ENCODE measurements at regions not wholly inside any gene's neighbourhood (a gene's known extent, or its start where the extent isn't known, plus 50 kb on each side); places are given as distances from the start of the nearest gene placed in this dataset.
"Not testable (repeated sequence)": the region's sequence is repeated elsewhere in the genome, so short reads cannot be mapped to it uniquely, and the experiment has no call there.

DNA sequence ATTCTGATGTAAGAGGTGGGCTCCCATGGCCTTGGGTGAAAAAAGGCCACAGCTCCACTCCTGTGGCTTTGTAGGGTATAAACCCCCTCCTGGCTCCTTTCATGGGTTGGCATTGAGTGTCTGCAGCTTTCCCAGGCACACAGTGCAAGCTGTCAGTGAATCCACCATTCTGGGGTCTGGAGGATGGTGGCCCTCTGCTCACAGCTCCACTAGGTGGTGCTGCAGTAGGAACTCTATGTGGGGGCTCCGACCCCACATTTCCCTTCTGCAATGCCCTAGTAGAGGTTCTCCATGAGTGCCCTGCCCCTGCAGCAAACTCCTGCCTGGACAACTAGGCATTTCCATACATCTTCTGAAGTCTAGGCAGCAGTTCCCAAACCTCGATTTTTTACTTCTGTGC, 92.7 kb downstream of the UNC93B1 start:
- H3K9me2 ChIP-seq (replicated peaks; ENCODE audit: control insufficient read depth, low read length); H3K79me2 ChIP-seq (ENCODE audit: control insufficient read depth, low read length); H3F3A ChIP-seq (ENCODE audit: control insufficient read depth, insufficient read depth); H4K20me1 ChIP-seq (ENCODE audit: control insufficient read depth, insufficient read depth, low read depth, low read length); H3K4me1 ChIP-seq (ENCODE audit: control insufficient read depth, low read length); H3K36me3 ChIP-seq (ENCODE audit: control insufficient read depth, low read length); H3K27me3 ChIP-seq (ENCODE audit: control insufficient read depth, low read length); H3K9me3 ChIP-seq (ENCODE audit: control insufficient read depth, insufficient read depth, low read length); H3K27ac ChIP-seq (ENCODE audit: low read depth, low read length); H3K4me3 ChIP-seq (ENCODE audit: low read length); H3K4me2 ChIP-seq (ENCODE audit: low read length): not testable (repeated sequence)
- peak; percentile 18 for TF ChIP-seq CTCF (IDR thresholded peaks at IDR 0.05; ENCODE audit: low read depth, low read length, poor library complexity, severe bottlenecking)

DNA sequence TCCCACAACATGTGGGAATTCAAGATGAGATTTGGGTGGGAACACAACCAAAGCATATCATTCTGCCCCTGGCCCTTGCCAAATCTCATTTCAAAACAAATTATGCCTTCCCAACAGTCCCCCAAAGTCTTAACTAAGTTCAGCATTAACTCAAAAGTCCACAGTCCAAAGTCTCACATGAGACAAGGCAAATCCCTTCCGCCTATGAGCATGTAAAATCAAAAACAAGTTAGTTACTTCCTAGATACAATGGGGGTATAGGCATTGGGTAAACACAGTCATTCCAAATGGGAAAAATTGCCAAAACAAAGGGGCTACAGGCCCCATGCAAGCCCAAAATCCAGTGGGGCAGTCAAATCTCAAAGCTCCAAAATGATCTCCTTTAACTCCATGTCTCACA, 93.1 kb downstream of the UNC93B1 start:
- not testable (repeated sequence) for H3F3A ChIP-seq (ENCODE audit: control insufficient read depth, insufficient read depth); H4K20me1 ChIP-seq (ENCODE audit: control insufficient read depth, insufficient read depth, low read depth, low read length); H3K27ac ChIP-seq (ENCODE audit: low read depth, low read length); H3K9me2 ChIP-seq (replicated peaks; ENCODE audit: control insufficient read depth, low read length); H3K4me2 ChIP-seq (ENCODE audit: low read length); H3K4me1 ChIP-seq (ENCODE audit: control insufficient read depth, low read length); H3K4me3 ChIP-seq (ENCODE audit: low read length); H3K79me2 ChIP-seq (ENCODE audit: control insufficient read depth, low read length); H3K27me3 ChIP-seq (ENCODE audit: control insufficient read depth, low read length); H3K9me3 ChIP-seq (ENCODE audit: control insufficient read depth, insufficient read depth, low read length); H3K36me3 ChIP-seq (ENCODE audit: control insufficient read depth, low read length)

DNA sequence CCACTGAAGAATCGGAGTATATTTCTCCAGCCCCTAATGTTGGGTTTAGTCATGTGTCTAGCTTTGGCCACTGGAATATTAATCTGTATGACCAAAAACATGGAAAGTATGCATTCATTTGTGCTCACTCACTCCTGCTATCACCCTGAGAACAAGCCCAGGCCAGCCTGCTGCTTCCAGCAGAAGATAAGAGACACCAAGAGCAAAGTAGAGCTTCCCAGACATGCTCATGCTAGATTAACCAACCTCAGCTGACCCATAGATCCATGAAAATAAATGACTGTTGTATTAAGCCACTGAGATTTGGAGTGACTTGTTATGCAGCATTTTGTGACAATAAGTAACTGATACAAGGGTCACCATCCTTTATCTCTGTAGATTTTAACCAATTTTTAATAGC, 96.9 kb downstream of the UNC93B1 start:
- H3K9me2 ChIP-seq (replicated peaks; ENCODE audit: control insufficient read depth, low read length); H3K79me2 ChIP-seq (ENCODE audit: control insufficient read depth, low read length); H3K9me3 ChIP-seq (ENCODE audit: control insufficient read depth, insufficient read depth, low read length); H3K4me3 ChIP-seq (ENCODE audit: low read length); H3K4me1 ChIP-seq (ENCODE audit: control insufficient read depth, low read length); H3F3A ChIP-seq (ENCODE audit: control insufficient read depth, insufficient read depth); H3K36me3 ChIP-seq (ENCODE audit: control insufficient read depth, low read length); H3K27ac ChIP-seq (ENCODE audit: low read depth, low read length); H3K27me3 ChIP-seq (ENCODE audit: control insufficient read depth, low read length); H3K4me2 ChIP-seq (ENCODE audit: low read length); H4K20me1 ChIP-seq (ENCODE audit: control insufficient read depth, insufficient read depth, low read depth, low read length): not testable (repeated sequence)

- H3K9me2 ChIP-seq (replicated peaks; ENCODE audit: control insufficient read depth, low read length); H3K36me3 ChIP-seq (ENCODE audit: control insufficient read depth, low read length); H3K27ac ChIP-seq (ENCODE audit: low read depth, low read length); H3K4me1 ChIP-seq (ENCODE audit: control insufficient read depth, low read length); H3K79me2 ChIP-seq (ENCODE audit: control insufficient read depth, low read length); H3K27me3 ChIP-seq (ENCODE audit: control insufficient read depth, low read length); H3K4me2 ChIP-seq (ENCODE audit: low read length); H3F3A ChIP-seq (ENCODE audit: control insufficient read depth, insufficient read depth); H3K9me3 ChIP-seq (ENCODE audit: control insufficient read depth, insufficient read depth, low read length); H4K20me1 ChIP-seq (ENCODE audit: control insufficient read depth, insufficient read depth, low read depth, low read length); H3K4me3 ChIP-seq (ENCODE audit: low read length): not testable (repeated sequence)
Measured at GRCh38 chr11:67899462-67899861, 104.4 kb downstream of the UNC93B1 start.

DNA sequence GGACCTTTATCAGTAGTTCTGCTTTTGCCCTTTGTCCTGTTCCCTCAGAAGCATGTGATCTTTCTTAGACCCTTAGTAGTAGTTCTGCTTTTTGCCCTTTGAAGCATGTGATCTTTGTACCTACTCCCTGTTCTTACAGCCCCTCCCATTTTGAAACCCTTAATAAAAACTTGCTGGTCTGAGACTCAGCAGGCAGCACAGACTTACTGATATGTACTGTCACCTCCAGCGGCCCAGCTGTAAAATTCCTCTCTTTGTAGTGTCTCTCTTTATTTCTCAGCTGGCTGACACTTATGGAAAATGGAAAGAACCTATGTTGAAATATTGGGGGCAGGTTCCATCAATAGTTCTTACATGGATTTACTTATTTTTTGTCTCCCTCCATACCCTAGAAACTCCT, 110.4 kb downstream of the UNC93B1 start:
- H3K36me3 ChIP-seq (ENCODE audit: control insufficient read depth, low read length); H3K9me2 ChIP-seq (replicated peaks; ENCODE audit: control insufficient read depth, low read length); H3K27ac ChIP-seq (ENCODE audit: low read depth, low read length); H3K9me3 ChIP-seq (ENCODE audit: control insufficient read depth, insufficient read depth, low read length); H3K79me2 ChIP-seq (ENCODE audit: control insufficient read depth, low read length); H3K4me1 ChIP-seq (ENCODE audit: control insufficient read depth, low read length); H3K4me3 ChIP-seq (ENCODE audit: low read length); H4K20me1 ChIP-seq (ENCODE audit: control insufficient read depth, insufficient read depth, low read depth, low read length); H3K27me3 ChIP-seq (ENCODE audit: control insufficient read depth, low read length); H3K4me2 ChIP-seq (ENCODE audit: low read length); H3F3A ChIP-seq (ENCODE audit: control insufficient read depth, insufficient read depth): not testable (repeated sequence)

DNA sequence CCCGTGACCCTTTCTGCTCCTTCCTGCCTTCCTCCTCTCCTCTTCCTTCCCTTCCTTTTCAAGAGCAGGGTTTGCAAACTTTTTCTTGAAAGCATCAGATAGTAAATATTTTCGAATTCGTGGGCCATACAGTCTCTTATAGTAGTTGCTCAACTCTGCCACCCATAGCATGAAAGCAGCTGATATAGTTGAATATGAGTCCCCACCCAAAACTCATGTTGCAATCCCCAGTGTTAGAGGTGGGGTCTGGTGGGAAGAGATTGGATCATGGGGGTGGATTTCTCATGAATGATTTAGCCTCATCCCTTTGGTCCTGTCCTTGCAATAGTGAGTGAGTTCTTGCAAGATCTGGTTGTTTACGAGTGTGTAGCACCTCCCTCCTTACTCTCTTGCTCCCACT, 114.3 kb downstream of the UNC93B1 start:
- H3K4me2 ChIP-seq (ENCODE audit: low read length); H3F3A ChIP-seq (ENCODE audit: control insufficient read depth, insufficient read depth); H3K27me3 ChIP-seq (ENCODE audit: control insufficient read depth, low read length); H3K27ac ChIP-seq (ENCODE audit: low read depth, low read length); H3K9me2 ChIP-seq (replicated peaks; ENCODE audit: control insufficient read depth, low read length); H3K79me2 ChIP-seq (ENCODE audit: control insufficient read depth, low read length); H4K20me1 ChIP-seq (ENCODE audit: control insufficient read depth, insufficient read depth, low read depth, low read length); H3K4me3 ChIP-seq (ENCODE audit: low read length); H3K9me3 ChIP-seq (ENCODE audit: control insufficient read depth, insufficient read depth, low read length); H3K36me3 ChIP-seq (ENCODE audit: control insufficient read depth, low read length); H3K4me1 ChIP-seq (ENCODE audit: control insufficient read depth, low read length): not testable (repeated sequence)

- H3K36me3 ChIP-seq (ENCODE audit: control insufficient read depth, low read length); H3K79me2 ChIP-seq (ENCODE audit: control insufficient read depth, low read length); H3K27me3 ChIP-seq (ENCODE audit: control insufficient read depth, low read length): not testable (repeated sequence)
Measured at GRCh38 chr11:67888056-67888455, 115.8 kb downstream of the UNC93B1 start.

GRCh38 chr11:67886672-67887071, 117.2 kb downstream of the UNC93B1 start:
- not testable (repeated sequence) for H3K9me3 ChIP-seq (ENCODE audit: control insufficient read depth, insufficient read depth, low read length); H3K4me1 ChIP-seq (ENCODE audit: control insufficient read depth, low read length); H3K4me2 ChIP-seq (ENCODE audit: low read length); H3K79me2 ChIP-seq (ENCODE audit: control insufficient read depth, low read length); H3F3A ChIP-seq (ENCODE audit: control insufficient read depth, insufficient read depth); H3K27ac ChIP-seq (ENCODE audit: low read depth, low read length); H3K4me3 ChIP-seq (ENCODE audit: low read length); H3K27me3 ChIP-seq (ENCODE audit: control insufficient read depth, low read length); H3K9me2 ChIP-seq (replicated peaks; ENCODE audit: control insufficient read depth, low read length); H4K20me1 ChIP-seq (ENCODE audit: control insufficient read depth, insufficient read depth, low read depth, low read length); H3K36me3 ChIP-seq (ENCODE audit: control insufficient read depth, low read length)

More at GRCh38 chr11:67888056-67888455, 115.8 kb downstream of the UNC93B1 start:
- H3K4me2 ChIP-seq (ENCODE audit: low read length); H3K4me1 ChIP-seq (ENCODE audit: control insufficient read depth, low read length); H3K9me2 ChIP-seq (replicated peaks; ENCODE audit: control insufficient read depth, low read length); H3F3A ChIP-seq (ENCODE audit: control insufficient read depth, insufficient read depth); H3K27ac ChIP-seq (ENCODE audit: low read depth, low read length); H3K9me3 ChIP-seq (ENCODE audit: control insufficient read depth, insufficient read depth, low read length); H3K4me3 ChIP-seq (ENCODE audit: low read length); H4K20me1 ChIP-seq (ENCODE audit: control insufficient read depth, insufficient read depth, low read depth, low read length): not testable (repeated sequence)
